ENCODE measurements at regions not wholly inside any gene's neighbourhood (a gene's known extent, or its start where the extent isn't known, plus 50 kb on each side); places are given as distances from the start of the nearest gene placed in this dataset.
"Not testable (repeated sequence)": the region's sequence is repeated elsewhere in the genome, so short reads cannot be mapped to it uniquely, and the experiment has no call there.

- DNase-seq (no peak), ATAC-seq (ENCODE audit: low read depth in 2 of 2) (no peak)
- Mint-ChIP-seq H3K4me3 (peak overlapping the region in 4 of 8 donors; percentile 12 to 51 (median 36)), H3K27ac (no peak overlapping the region), H3K4me1 (peaks cover 13 to 32% (median 25%) of the 10 kb centered on the region in 3 donors), H3K9me3 (peaks cover 0 to 4% (median 0%) of the 10 kb centered on the region in 7 donors), H3K27me3 (peaks cover 22 to 67% (median 50%) of the 10 kb centered on the region in 3 donors), H3K36me3 (peaks cover under 1 to 7% of the 10 kb centered on the region in 2 donors)
Measured at GRCh38 chr19:5290336-5291262, 50.0 kb downstream of the PTPRS start.

GRCh38 chr19:5289060-5289990, 51.3 kb downstream of the PTPRS start:
- Mint-ChIP-seq H3K27ac (no peak overlapping the region), H3K36me3 (peaks cover 4 to 7% of the 10 kb centered on the region in 2 donors), H3K27me3 (peaks cover 22 to 59% (median 55%) of the 10 kb centered on the region in 3 donors), H3K4me1 (peaks cover 13 to 32% (median 25%) of the 10 kb centered on the region in 3 donors), H3K4me3 (peak overlapping the region in 2 of 8 donors; percentile 2 to 61), H3K9me3 (peaks cover 0 to 6% (median 0%) of the 10 kb centered on the region in 7 donors)
- DNase-seq (no peak), ATAC-seq (ENCODE audit: low read depth in 2 of 2) (no peak)

GRCh38 chr19:5288347-5288739, 52.3 kb downstream of the PTPRS start:
- Mint-ChIP-seq H3K9me3 (peaks cover 0 to 6% (median 0%) of the 10 kb centered on the region in 7 donors), H3K36me3 (peaks cover 4 to 7% of the 10 kb centered on the region in 2 donors), H3K4me3 (peak overlapping the region in 2 of 8 donors; percentile 4 to 22), H3K27me3 (peaks cover 22 to 59% (median 55%) of the 10 kb centered on the region in 3 donors), H3K4me1 (peaks cover 13 to 28% (median 21%) of the 10 kb centered on the region in 3 donors), H3K27ac (peak overlapping the region in 2 of 6 donors; percentile 35 to 68)
- ATAC-seq (ENCODE audit: low read depth in 2 of 2) (no peak), DNase-seq (no peak)

- ATAC-seq (ENCODE audit: low read depth in 2 of 2) (no peak), DNase-seq (no peak)
- H3K36me3 Mint-ChIP-seq, result peaks cover 4 to 7% of the 10 kb centered on the region in 2 donors
- peaks cover 9 to 24% (median 19%) of the 10 kb centered on the region in 3 donors for H3K4me1 Mint-ChIP-seq
- peak overlapping the region in 4 of 6 donors; percentile 35 to 93 (median 72) for H3K27ac Mint-ChIP-seq
- peaks cover 0 to 6% (median 0%) of the 10 kb centered on the region in 7 donors for H3K9me3 Mint-ChIP-seq
- H3K4me3 Mint-ChIP-seq, result peak overlapping the region in 2 of 8 donors; percentile 8 to 56
- H3K27me3 Mint-ChIP-seq, result peaks cover 22 to 55% (median 53%) of the 10 kb centered on the region in 3 donors
Measured at GRCh38 chr19:5287066-5287465, 53.5 kb downstream of the PTPRS start.

DNA sequence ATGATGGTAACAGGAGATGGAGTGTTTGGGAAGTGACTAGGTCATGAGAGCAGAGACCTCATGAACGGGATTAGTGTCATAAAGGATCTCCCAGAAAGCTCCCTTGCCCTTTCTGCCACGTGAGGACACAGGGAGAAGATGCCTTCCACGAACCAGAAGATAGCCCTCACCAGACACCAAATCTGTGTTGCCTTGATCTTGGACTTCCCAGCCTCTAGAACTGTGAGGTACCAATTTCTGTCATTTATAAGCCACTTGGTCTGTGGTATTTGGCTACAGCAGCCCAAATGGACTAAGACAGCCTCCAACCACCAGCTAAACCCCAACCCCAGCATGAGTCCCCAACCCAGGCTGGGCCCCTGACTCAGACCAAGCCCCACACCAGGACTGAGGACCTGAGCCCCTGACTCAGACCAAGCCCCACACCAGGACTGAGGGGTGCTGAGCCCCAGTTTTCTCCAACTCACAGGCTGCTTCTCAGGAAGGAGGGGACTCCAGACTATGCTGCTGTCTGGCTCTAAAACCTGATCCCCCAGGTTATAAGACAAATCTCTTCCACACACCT, 54.1 kb downstream of the PTPRS start:
- ATAC-seq (ENCODE audit: low read depth in 2 of 2) (no peak), DNase-seq (no peak)
- Mint-ChIP-seq H3K27ac (peak overlapping the region in 2 of 6 donors; percentile 57 to 62), H3K36me3 (peaks cover 4 to 7% of the 10 kb centered on the region in 2 donors), H3K4me3 (no peak overlapping the region), H3K27me3 (peaks cover 17 to 50% (median 47%) of the 10 kb centered on the region in 3 donors), H3K9me3 (peaks cover 0 to 6% (median 0%) of the 10 kb centered on the region in 7 donors), H3K4me1 (peaks cover 4 to 19% (median 14%) of the 10 kb centered on the region in 3 donors)

DNA sequence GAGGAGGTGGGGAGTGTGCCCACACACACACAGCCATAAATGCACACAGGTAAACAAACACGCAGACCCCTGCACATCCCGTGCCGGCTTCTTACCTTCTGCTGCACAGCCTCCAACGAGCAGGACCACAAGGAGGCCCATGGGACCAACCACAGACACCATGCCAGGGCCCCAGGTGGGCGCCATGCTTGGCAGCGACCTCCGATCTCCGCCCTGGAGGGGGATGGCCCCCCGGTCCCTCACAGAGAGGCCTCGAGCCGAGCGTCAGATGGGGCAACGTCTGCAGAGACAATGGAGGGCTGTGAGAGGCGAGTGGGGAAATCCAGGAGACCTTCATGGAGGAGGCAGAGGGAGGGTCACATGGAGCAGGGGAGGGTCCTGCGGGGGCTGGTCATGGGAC, 54.7 kb downstream of the PTPRS start:
- Mint-ChIP-seq H3K9me3 (peaks cover 0 to 6% (median 0%) of the 10 kb centered on the region in 7 donors), H3K27me3 (peaks cover 14 to 44% (median 41%) of the 10 kb centered on the region in 3 donors), H3K27ac (no peak overlapping the region), H3K36me3 (peaks cover 4 to 7% of the 10 kb centered on the region in 2 donors), H3K4me3 (no peak overlapping the region), H3K4me1 (peaks cover 0 to 17% (median 12%) of the 10 kb centered on the region in 3 donors)
- DNase-seq, result no peak
- ATAC-seq (ENCODE audit: low read depth in 2 of 2), result no peak

- H3K4me1 Mint-ChIP-seq, result peaks cover 0 to 17% (median 12%) of the 10 kb centered on the region in 3 donors
- H3K9me3 Mint-ChIP-seq, result peaks cover 0 to 6% (median 0%) of the 10 kb centered on the region in 7 donors
- ATAC-seq (ENCODE audit: low read depth in 2 of 2), result no peak
- peaks cover 14 to 41% (median 40%) of the 10 kb centered on the region in 3 donors for H3K27me3 Mint-ChIP-seq
- H3K36me3 Mint-ChIP-seq, result peaks cover 4 to 7% of the 10 kb centered on the region in 2 donors
- no peak for DNase-seq
- peak overlapping the region in 1 of 6 donors; percentile 65 for H3K27ac Mint-ChIP-seq
- no peak overlapping the region for H3K4me3 Mint-ChIP-seq
Measured at GRCh38 chr19:5285311-5285710, 55.3 kb downstream of the PTPRS start.

DNA sequence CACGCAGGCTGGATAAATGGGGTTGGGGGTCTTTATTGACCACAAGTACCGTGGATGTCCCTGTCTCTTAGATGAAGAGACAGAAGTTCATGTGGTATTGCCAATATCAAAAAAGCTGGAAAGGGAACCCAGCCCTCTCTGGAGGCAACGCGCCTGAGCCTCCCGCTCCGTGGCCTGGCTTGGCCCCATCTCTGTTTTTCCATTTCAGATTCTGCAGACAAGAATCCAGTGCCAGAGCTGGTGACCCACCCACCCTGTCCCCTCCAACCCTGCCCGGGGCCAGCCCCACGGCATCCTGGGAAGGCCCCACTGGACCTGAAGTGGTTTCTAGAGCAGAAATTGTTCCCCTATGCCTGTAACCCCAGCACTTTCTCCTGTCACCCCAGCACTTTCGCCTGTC, 57.7 kb downstream of the PTPRS start:
- Mint-ChIP-seq H3K27ac (no peak overlapping the region), H3K36me3 (peaks cover 4% of the 10 kb centered on the region in 2 donors), H3K4me3 (no peak overlapping the region), H3K9me3 (peaks cover 0 to 6% (median 0%) of the 10 kb centered on the region in 7 donors), H3K27me3 (peaks cover 5 to 24% (median 18%) of the 10 kb centered on the region in 3 donors), H3K4me1 (peaks cover 0 to 10% (median 8%) of the 10 kb centered on the region in 3 donors)
- DNase-seq (no peak), ATAC-seq (ENCODE audit: low read depth in 2 of 2) (no peak)

- Mint-ChIP-seq H3K4me3 (no peak overlapping the region), H3K9me3 (peaks cover 0 to 6% (median 0%) of the 10 kb centered on the region in 7 donors)
- DNase-seq, result no peak
Measured at GRCh38 chr19:5281588-5281987, 59.0 kb downstream of the PTPRS start.

DNA sequence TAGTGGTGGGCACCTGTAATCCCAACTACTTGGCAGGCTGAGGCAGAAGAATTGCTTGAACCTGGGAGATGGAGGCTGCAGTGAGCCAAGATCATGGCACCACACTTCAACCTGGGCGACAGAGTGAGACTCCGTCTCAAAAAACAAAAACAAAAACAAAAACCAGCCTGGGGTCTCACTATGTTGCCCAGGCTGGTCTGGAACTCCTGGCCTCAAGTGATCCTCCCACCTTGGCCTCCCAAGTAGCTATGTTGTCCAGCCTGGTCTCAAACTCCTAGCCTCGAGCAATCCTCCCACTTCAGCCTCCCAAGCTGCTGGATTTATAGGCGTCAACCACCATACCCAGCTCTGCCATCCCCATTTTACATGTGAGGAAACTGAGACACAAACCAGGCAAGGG, 64.9 kb downstream of the PTPRS start:
- not testable (repeated sequence) for H3K4me3 Mint-ChIP-seq; DNase-seq; H3K36me3 Mint-ChIP-seq; H3K9me3 Mint-ChIP-seq; H3K4me1 Mint-ChIP-seq; ATAC-seq (ENCODE audit: low read depth in 2 of 2)
- Mint-ChIP-seq H3K27ac (peak overlapping the region in 2 of 6 donors; percentile 73 to 87), H3K27me3 (peaks cover 0 to 11% (median 5%) of the 10 kb centered on the region in 3 donors)

More at GRCh38 chr19:5281588-5281987, 59.0 kb downstream of the PTPRS start:
- no peaks in the 10 kb centered on the region for H3K4me1 Mint-ChIP-seq
- no peak overlapping the region for H3K27ac Mint-ChIP-seq
- peaks cover 0 to 4% of the 10 kb centered on the region in 2 donors for H3K36me3 Mint-ChIP-seq
- no peak for ATAC-seq (ENCODE audit: low read depth in 2 of 2)
- peaks cover 0 to 12% (median 7%) of the 10 kb centered on the region in 3 donors for H3K27me3 Mint-ChIP-seq

DNA sequence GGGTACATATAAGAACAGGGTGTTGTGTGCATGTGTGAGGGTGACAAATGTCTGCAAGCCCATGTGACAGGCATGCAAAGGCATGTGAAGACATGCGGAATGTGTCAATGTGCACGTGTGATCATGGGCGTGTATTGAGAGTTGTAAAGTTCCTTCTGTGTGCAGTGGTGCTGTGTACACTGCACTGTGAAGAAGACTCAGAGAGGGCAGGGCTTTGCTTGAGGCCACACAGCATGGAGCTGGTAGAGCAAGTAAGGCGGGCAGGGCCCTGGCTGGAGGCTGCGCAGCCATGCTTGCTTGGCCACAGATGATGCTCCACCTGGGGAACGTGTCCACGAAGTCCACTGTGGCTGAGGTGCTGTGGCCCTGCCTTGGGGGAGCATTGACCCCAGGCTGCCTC, 66.8 kb downstream of the PTPRS start:
- no peaks in the 10 kb centered on the region for H3K9me3 Mint-ChIP-seq
- no peak overlapping the region for H3K4me3 Mint-ChIP-seq
- no peaks in the 10 kb centered on the region for H3K36me3 Mint-ChIP-seq
- H3K27me3 Mint-ChIP-seq, result peaks cover 0 to 11% (median 5%) of the 10 kb centered on the region in 3 donors
- no peak overlapping the region for H3K27ac Mint-ChIP-seq
- H3K4me1 Mint-ChIP-seq, result no peaks in the 10 kb centered on the region
- DNase-seq, result no peak
- no peak for ATAC-seq (ENCODE audit: low read depth in 2 of 2)

DNA sequence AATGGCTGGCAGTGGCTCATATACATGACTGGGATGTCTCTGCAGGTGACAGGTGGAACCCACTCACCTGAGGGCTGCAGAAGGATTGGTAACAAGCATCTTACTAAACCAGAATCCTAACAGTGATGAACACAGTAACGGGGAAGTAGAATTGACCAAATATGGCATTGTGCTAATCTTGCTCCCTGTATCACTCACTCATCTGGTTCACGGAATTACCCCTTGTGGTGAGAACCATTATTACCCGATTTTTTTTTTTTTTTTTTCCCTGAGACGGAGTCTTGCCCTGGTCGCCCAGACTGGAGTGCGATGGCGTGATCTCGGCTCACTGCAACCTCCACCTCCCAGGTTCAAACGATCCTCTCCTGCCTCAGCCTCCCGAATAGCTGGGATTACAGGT, 69.5 kb downstream of the PTPRS start:
- no peaks in the 10 kb centered on the region for H3K9me3 Mint-ChIP-seq
- no peaks in the 10 kb centered on the region for H3K4me1 Mint-ChIP-seq
- H3K27me3 Mint-ChIP-seq, result peaks cover 0 to 17% (median 12%) of the 10 kb centered on the region in 3 donors
- H3K36me3 Mint-ChIP-seq, result no peaks in the 10 kb centered on the region
- no peak for DNase-seq
- no peak for ATAC-seq (ENCODE audit: low read depth in 2 of 2)
- H3K4me3 Mint-ChIP-seq, result no peak overlapping the region
- no peak overlapping the region for H3K27ac Mint-ChIP-seq
